GM06990 (cell line): ENCODE measurements at regions not wholly inside any gene's neighbourhood (a gene's known extent, or its start where the extent isn't known, plus 50 kb on each side); places are given as distances from the start of the nearest gene placed in this dataset.
A peak's percentile ranks its signal among the peaks of the same experiment; 100 is the strongest.

Experiments
- DNase-seq: peaks from one replicate; pipeline ENCODE4 v3.0.0-alpha.2; 2011; ENCODE audit not compliant: insufficient read length; ENCODE audit errors: extremely low read depth
- H3K27me3 ChIP-seq: replicated peaks from 2 replicates; pipeline ENCODE4 v1.6.0; 2011; ENCODE audit warnings: low read length; ENCODE audit not compliant: control insufficient read depth, insufficient read depth
- H3K36me3 ChIP-seq: 2 replicates; pipeline ENCODE4 v1.5.1; 2011; ENCODE audit warnings: low read length; ENCODE audit not compliant: control insufficient read depth, insufficient read depth
- H3K4me3 ChIP-seq: replicated peaks from 2 replicates; pipeline ENCODE4 v1.5.1; 2011; ENCODE audit warnings: low read depth, mild to moderate bottlenecking, control low read depth, low read length
- TF ChIP-seq, protein P1 (sequence below): IDR thresholded peaks from 2 replicates; pipeline ENCODE4 v1.5.1; 2011; ENCODE audit warnings: low read length, control low read depth, mild to moderate bottlenecking, inconsistent platforms; ENCODE audit not compliant: insufficient read depth, poor library complexity, severe bottlenecking

- no peak overlapping the region for H3K4me3 ChIP-seq
- H3K27me3 ChIP-seq = no peaks in the 10 kb centered on the region
- no peaks in the 10 kb centered on the region for H3K36me3 ChIP-seq
- TF ChIP-seq, protein P1, sequence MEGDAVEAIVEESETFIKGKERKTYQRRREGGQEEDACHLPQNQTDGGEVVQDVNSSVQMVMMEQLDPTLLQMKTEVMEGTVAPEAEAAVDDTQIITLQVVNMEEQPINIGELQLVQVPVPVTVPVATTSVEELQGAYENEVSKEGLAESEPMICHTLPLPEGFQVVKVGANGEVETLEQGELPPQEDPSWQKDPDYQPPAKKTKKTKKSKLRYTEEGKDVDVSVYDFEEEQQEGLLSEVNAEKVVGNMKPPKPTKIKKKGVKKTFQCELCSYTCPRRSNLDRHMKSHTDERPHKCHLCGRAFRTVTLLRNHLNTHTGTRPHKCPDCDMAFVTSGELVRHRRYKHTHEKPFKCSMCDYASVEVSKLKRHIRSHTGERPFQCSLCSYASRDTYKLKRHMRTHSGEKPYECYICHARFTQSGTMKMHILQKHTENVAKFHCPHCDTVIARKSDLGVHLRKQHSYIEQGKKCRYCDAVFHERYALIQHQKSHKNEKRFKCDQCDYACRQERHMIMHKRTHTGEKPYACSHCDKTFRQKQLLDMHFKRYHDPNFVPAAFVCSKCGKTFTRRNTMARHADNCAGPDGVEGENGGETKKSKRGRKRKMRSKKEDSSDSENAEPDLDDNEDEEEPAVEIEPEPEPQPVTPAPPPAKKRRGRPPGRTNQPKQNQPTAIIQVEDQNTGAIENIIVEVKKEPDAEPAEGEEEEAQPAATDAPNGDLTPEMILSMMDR = no peak
- DNase-seq = no peak
Measured at GRCh38 chr14:36028665-36029064, 147.9 kb downstream of the PTCSC3 start.

DNA sequence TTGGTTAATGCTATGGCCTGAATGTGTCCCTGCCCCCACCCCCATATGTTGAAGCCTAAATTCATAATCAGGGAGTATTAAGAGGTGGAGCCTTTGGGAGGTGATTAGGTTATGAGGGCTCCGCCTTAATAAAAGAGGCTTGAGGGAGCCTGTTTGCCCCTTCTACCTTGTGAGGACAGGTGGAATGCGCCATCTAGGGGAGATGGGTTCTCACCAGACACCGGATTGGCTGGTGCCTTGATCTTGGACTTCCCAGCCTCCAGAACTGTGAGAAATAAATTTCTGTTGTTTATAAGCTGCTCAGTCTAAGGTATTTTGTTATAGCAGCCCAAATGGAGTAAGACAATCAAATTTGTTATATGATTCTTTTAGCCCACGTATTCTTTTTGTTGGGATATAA lies 148.3 kb downstream of the PTCSC3 start:
- Histone ChIP-seq H3K4me3 (no peak overlapping the region), H3K27me3 (no peaks in the 10 kb centered on the region), H3K36me3 (no peaks in the 10 kb centered on the region)
- TF ChIP-seq, protein P1 = peak; percentile 32
- DNase-seq = no peak

DNA sequence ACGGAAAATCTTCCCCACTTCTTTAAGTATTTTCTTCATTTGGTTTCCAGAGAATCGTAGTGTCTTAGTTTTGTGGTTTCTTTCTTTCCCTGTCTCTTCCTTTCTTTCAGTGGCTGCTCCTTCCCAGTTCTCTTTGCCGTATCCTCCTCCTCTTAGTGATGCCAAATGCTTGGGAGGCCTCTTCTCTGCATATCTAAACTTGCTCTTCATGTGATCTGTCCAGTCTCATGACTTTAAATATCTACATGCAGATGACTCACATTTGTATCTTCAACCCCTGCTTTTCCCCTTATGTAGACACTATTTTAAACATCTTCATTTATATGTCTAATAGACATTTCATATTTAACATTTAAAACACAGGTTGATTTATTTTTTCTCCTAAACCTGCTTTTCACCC lies 149.2 kb downstream of the PTCSC3 start:
- H3K27me3 ChIP-seq = no peaks in the 10 kb centered on the region
- no peak for DNase-seq
- no peak overlapping the region for H3K4me3 ChIP-seq
- TF ChIP-seq, protein P1 = no peak
- no peaks in the 10 kb centered on the region for H3K36me3 ChIP-seq

DNA sequence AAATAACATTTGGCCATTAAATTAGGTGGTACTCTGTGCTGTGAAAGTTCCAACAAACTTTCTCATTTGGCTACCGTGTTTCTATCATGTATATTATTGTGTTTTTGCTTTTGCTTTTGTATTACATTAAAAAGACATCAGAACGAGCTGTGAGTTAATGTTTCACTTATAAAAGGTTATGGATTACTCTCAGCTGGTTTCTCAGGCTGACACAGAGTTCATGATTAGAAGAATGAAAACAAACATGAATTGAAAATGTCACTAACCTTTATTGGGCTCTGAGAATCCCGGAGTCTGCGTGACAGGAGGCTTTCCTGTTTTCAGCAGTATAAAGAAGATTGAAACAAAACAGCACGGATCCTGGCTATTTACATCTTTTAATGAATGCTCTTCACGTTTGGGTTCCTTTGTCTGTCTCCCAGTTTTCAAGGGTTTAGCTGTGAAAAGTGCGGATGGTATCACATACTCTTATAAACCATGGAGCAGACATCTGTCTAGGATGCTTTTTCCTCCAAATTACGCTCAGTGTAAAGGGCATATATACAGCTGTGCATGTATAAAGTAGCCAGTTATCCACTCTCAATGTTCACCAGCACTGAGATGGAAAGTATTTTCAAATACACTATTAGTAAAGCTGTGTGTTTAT lies 153.6 kb downstream of the PTCSC3 start:
- H3K27me3 ChIP-seq = no peaks in the 10 kb centered on the region
- H3K36me3 ChIP-seq = no peaks in the 10 kb centered on the region
- TF ChIP-seq, protein P1 = no peak
- H3K4me3 ChIP-seq = no peak overlapping the region
- DNase-seq = no peak

- Histone ChIP-seq H3K4me3 (no peak overlapping the region), H3K27me3 (no peaks in the 10 kb centered on the region), H3K36me3 (no peaks in the 10 kb centered on the region)
- no peak for DNase-seq
- TF ChIP-seq, protein P1 = no peak
Measured at GRCh38 chr14:36021591-36022320, 154.8 kb downstream of the PTCSC3 start.
